Activated T-cell treated with anti-CD3 and anti-CD28 coated beads, Interleukin-2, amount 50 U/mL, for 72 hours (primary cell): ENCODE measurements at regions not wholly inside any gene's neighbourhood (a gene's known extent, or its start where the extent isn't known, plus 50 kb on each side); places are given as distances from the start of the nearest gene placed in this dataset.

Experiments
- ATAC-seq, 2 donors: fragments of 150-1000 bp; cut with Tn5 transposase; replicated peaks in 1 of 2; 2 replicates each; pipeline ENCODE4 v1.10.0; 2021; ENCODE audit warnings: moderate library complexity in 2 of 2, mild to moderate bottlenecking in 1 of 2
- DNase-seq, 2 donors: peaks; one replicate each; pipeline ENCODE4 v3.0.0; 2021 to 2022; ENCODE audit warnings: mixed read lengths in 1 of 2
- H3K27ac Mint-ChIP-seq: one replicate; pipeline ENCODE4 v1.8.0; 2022; ENCODE audit warnings: mild to moderate bottlenecking, moderate library complexity, mixed read lengths
- H3K27me3 Mint-ChIP-seq: one replicate; pipeline ENCODE4 v1.8.0; 2022; ENCODE audit warnings: low read depth, mixed read lengths
- H3K36me3 Mint-ChIP-seq, 2 donors: one replicate each; pipeline ENCODE4 v1.8.0; 2022; ENCODE audit warnings: mixed read lengths in 2 of 2, mild to moderate bottlenecking in 1 of 2; ENCODE audit not compliant: insufficient read depth in 2 of 2
- H3K4me1 Mint-ChIP-seq: one replicate; pipeline ENCODE4 v1.8.0; 2022; ENCODE audit warnings: low read depth, mixed read lengths
- H3K4me3 Mint-ChIP-seq, 2 donors: one replicate each; pipeline ENCODE4 v1.8.0; 2022; ENCODE audit warnings: mild to moderate bottlenecking in 2 of 2, mixed read lengths in 2 of 2, moderate library complexity in 2 of 2
- H3K9me3 Mint-ChIP-seq, 2 donors: one replicate each; pipeline ENCODE4 v1.8.0; 2022; ENCODE audit warnings: mixed read lengths in 2 of 2

DNA sequence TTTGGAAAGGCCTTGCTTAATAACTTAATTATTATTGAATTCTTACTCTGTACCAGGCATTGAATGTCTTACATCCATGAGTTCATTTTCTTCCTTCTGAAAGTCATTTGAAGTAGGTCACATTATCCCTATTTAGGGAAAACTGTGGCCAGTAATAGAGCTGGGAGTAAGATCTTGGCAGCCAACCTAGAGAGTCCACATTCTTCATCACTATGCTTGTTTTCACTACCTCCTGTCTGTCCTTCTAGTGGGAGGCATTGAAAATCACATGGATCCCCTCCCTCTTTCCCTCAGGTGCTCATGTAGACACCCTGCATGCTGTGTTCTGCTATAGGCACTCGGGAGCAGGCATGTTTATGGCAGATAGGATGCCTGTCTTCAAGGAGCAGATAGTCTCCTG, 154.9 kb downstream of the EBLN2 start:
- no peak for DNase-seq
- Mint-ChIP-seq H3K36me3 (no peaks in the 10 kb centered on the region), H3K27me3 (no peaks in the 10 kb centered on the region), H3K4me1 (no peaks in the 10 kb centered on the region), H3K9me3 (peaks cover 0 to 2% of the 10 kb centered on the region in 2 donors), H3K27ac (no peak overlapping the region), H3K4me3 (no peak overlapping the region)
- ATAC-seq, result no peak

DNA sequence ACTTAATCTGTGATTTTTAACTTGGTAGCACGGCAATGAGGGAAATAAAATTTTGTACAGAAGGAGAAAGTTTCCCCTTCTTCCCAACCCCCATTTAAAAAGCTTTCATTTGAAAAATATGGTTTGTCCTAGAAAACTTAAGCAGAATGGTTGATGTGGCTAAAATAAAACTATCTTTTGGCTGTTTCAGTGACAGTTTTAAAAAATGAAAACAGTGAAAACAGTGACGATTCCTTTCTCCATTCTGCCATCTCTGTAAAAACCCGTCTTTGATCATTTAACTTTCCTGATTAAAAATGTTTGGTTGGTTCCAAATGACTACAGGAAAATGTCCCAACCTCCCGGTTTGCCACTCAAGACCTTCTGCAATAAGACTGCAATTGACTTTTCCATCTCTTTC, 160.7 kb downstream of the EBLN2 start:
- DNase-seq (no peak), ATAC-seq (no peak)
- H3K27me3 Mint-ChIP-seq, result no peaks in the 10 kb centered on the region
- no peaks in the 10 kb centered on the region for H3K4me1 Mint-ChIP-seq
- H3K27ac Mint-ChIP-seq, result no peak overlapping the region
- H3K4me3 Mint-ChIP-seq, result no peak overlapping the region
- no peaks in the 10 kb centered on the region for H3K9me3 Mint-ChIP-seq
- H3K36me3 Mint-ChIP-seq, result no peaks in the 10 kb centered on the region

DNA sequence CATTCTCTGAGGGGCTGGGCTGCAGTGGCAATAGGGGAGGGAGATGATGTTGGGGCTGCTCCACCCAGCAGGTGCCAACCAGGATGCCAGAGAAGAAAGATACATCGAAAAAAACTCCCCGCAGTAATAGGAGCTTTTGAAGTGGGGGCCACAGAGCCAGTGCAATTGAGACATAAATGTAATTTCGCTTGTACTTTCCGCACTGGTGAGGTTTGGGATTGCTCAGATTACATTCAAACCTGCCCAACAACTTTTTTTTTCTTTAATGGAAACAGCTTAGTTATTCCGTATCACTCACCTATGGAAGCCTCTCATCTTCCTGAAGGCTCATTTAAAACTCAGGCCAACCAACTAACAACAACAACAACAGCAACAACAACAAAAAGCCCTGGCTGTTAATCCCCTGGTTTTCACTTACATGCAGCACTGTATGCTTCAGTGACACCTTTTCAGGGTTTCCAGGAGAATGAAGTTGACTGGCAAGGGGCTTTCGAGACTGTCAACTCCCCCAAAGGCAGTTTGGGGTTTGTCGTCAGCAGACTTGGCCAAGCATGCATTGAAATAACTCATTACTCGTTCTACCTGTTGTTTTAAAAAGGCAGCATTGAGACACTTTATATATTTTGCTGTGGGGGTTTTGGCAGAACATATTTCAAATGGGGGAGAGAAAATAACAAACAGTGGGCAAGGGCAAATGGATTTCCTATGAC, 163.8 kb downstream of the EBLN2 start:
- H3K27me3 Mint-ChIP-seq, result no peaks in the 10 kb centered on the region
- no peaks in the 10 kb centered on the region for H3K36me3 Mint-ChIP-seq
- no peaks in the 10 kb centered on the region for H3K4me1 Mint-ChIP-seq
- no peak overlapping the region for H3K4me3 Mint-ChIP-seq
- DNase-seq (no peak), ATAC-seq (no peak)
- no peak overlapping the region for H3K27ac Mint-ChIP-seq
- no peaks in the 10 kb centered on the region for H3K9me3 Mint-ChIP-seq

DNA sequence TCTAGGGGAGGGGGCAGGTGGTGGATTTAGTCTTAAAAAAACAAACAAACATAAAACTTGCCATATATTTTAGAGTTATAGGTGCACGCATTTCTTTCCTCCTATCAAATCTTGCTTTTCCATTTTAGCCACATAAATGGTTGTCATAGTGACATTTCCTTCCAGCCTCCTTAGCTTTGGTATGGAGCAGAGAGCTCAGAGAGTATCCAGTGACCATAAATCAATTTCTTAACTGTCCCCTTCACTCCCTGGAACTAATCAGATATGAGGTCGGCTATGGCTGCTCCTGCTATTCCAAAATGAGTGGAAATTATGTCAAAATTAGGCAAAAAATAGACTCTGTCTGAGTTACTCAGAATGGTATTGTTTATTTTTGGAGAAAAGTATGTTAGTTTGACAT, 164.5 kb downstream of the EBLN2 start:
- H3K9me3 Mint-ChIP-seq, result no peaks in the 10 kb centered on the region

DNA sequence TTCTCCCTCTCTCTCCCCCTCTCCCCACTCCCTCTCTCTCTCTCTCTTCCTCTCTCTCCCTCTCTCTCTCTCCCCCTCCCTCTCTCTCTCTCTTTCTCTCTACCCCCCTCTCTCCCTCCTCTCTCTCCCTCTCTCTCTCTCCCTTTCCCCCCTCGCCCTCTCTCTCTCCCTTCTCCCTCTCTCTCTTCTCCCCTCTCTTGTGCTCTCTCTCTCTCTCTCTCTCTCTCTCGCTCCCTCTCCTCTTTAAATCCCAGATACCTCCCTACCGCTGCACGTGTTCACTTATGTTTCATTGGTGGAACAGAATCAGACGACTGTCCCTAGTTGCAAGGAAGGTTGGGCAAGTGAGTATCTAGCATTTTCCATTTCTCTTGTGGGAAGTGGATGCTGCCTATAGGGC, 166.5 kb downstream of the EBLN2 start:
- no peak for ATAC-seq
- Mint-ChIP-seq H3K36me3 (no peaks in the 10 kb centered on the region), H3K4me1 (no peaks in the 10 kb centered on the region), H3K4me3 (no peak overlapping the region), H3K27ac (no peak overlapping the region), H3K9me3 (no peaks in the 10 kb centered on the region), H3K27me3 (no peaks in the 10 kb centered on the region)
- no peak for DNase-seq

More for the DNA sequence above, 164.5 kb downstream of the EBLN2 start:
- H3K36me3 Mint-ChIP-seq, result no peaks in the 10 kb centered on the region
- no peak overlapping the region for H3K27ac Mint-ChIP-seq
- H3K4me1 Mint-ChIP-seq, result no peaks in the 10 kb centered on the region
- no peak for ATAC-seq
- H3K27me3 Mint-ChIP-seq, result no peaks in the 10 kb centered on the region
- no peak for DNase-seq
- no peak overlapping the region for H3K4me3 Mint-ChIP-seq

DNA sequence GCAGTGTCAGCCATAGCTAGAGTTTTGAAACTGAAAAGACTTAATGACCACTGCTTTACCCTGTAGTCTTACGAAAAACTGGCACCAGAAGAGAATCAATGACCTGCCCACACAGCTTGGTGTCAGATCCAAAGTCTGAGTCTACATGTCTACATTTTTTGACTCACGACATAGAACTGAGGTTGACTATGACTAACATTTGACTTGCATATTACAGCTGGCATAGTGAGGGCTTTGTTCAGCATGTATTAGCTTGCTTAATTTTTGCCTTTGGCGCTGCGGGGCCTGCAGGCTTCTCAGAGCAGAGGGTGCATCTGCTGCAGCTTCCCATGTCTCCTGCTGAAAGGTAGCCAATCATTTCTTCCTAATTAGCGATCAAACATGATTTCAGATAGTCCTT, 167.0 kb downstream of the EBLN2 start:
- ATAC-seq, result no peak
- H3K9me3 Mint-ChIP-seq, result no peaks in the 10 kb centered on the region
- no peaks in the 10 kb centered on the region for H3K27me3 Mint-ChIP-seq
- no peak for DNase-seq
- no peaks in the 10 kb centered on the region for H3K4me1 Mint-ChIP-seq
- no peak overlapping the region for H3K27ac Mint-ChIP-seq
- H3K4me3 Mint-ChIP-seq, result no peak overlapping the region
- H3K36me3 Mint-ChIP-seq, result no peaks in the 10 kb centered on the region

DNA sequence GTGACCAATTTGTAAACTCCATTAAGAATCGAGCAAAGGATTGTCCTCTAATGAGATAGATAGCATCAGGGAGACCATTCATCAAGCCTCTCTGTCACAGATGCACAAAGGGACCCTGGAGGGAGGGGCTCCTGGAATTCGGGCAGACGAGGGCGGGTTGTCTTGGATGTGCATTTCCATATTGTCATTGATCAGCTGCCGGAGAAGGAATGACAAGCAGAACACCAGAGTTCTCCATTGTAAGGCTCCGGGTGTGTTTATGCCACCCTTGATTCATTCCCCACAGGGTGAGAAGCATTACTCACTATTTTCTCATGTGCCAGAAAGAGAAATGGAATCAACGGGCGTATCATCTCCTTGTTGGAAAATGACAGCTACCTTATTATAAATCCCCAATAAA, 167.5 kb downstream of the EBLN2 start:
- Mint-ChIP-seq H3K36me3 (no peaks in the 10 kb centered on the region), H3K4me3 (no peak overlapping the region), H3K27me3 (no peaks in the 10 kb centered on the region), H3K4me1 (no peaks in the 10 kb centered on the region), H3K9me3 (no peaks in the 10 kb centered on the region), H3K27ac (no peak overlapping the region)
- no peak for DNase-seq
- no peak for ATAC-seq

DNA sequence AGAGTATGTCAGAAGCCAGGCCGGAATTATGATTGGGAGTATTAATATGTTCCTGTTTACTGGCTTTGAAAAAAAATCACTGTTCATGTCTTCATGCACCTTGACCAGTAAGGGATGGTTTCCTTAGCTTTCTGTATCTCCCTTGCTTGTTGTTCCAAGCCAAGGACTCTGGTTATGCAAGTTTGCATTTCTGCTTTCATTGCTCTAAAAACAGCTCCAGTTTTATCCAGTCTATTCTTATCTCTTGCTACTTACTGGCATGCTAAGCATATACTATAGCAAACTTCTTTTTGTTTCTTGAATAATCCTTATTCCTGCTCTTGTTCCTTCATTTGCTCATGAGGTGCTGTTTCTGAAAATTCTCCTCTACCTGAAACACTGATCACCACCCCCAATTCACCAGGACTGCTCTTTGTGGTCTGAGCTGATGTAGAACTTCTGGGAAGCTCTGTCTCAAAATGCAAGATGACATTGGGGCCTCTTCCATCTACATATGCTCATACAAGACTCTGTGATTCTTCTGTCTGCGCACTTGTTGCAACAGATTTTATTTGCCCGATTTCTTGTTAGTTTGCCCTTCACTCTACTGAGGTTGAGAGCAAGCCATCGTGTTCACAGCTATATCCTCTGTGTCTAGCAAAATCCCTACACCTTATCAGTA, 173.0 kb downstream of the EBLN2 start:
- no peak for ATAC-seq

DNA sequence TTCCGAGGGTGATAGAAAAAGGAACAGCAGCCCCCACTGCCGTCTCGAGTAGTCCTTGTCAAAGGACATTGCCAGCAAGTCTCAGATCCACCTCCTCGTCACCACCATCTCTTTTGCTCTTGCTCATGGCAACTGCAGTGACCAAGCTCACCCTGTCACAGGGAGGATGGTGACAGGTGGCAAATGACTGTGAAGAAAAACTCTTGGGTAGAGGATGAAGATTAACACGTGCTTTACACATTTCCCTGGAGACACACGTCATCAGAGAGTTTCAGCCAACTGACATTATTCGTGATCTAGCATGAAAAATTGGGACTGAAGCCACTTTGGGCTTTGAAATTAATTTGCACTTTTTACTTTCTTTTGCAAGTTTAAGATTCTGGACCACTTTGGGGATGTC, 174.3 kb downstream of the EBLN2 start:
- no peaks in the 10 kb centered on the region for H3K9me3 Mint-ChIP-seq
- DNase-seq, result no peak
- no peaks in the 10 kb centered on the region for H3K4me1 Mint-ChIP-seq
- no peaks in the 10 kb centered on the region for H3K36me3 Mint-ChIP-seq
- no peak for ATAC-seq
- H3K4me3 Mint-ChIP-seq, result no peak overlapping the region
- H3K27ac Mint-ChIP-seq, result no peak overlapping the region
- no peaks in the 10 kb centered on the region for H3K27me3 Mint-ChIP-seq

More for the DNA sequence above, 173.0 kb downstream of the EBLN2 start:
- Mint-ChIP-seq H3K27me3 (no peaks in the 10 kb centered on the region), H3K36me3 (no peaks in the 10 kb centered on the region), H3K9me3 (no peaks in the 10 kb centered on the region), H3K27ac (no peak overlapping the region), H3K4me3 (no peak overlapping the region), H3K4me1 (no peaks in the 10 kb centered on the region)
- no peak for DNase-seq

DNA sequence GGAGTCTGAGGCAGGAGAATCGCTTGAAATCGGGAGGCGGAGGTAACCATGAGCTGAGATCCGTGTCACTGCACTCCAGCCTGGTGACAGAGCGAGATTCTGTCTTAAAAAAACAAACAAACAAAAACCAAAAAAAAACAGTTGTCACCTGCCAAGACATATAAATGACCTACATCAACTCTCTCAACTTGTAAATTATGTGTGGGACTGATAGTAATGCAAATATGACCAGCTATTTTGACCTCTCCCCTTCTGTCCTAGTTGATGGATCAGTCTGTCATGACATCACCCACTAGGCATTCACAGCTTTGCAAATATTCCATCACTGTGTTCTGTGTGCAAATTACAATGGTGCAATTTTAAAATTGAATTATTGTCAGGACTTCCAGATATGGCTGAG, 175.4 kb downstream of the EBLN2 start:
- ATAC-seq, result no peak
- Mint-ChIP-seq H3K4me1 (no peaks in the 10 kb centered on the region), H3K36me3 (no peaks in the 10 kb centered on the region), H3K27me3 (no peaks in the 10 kb centered on the region), H3K4me3 (no peak overlapping the region), H3K9me3 (no peaks in the 10 kb centered on the region), H3K27ac (no peak overlapping the region)
- no peak for DNase-seq

DNA sequence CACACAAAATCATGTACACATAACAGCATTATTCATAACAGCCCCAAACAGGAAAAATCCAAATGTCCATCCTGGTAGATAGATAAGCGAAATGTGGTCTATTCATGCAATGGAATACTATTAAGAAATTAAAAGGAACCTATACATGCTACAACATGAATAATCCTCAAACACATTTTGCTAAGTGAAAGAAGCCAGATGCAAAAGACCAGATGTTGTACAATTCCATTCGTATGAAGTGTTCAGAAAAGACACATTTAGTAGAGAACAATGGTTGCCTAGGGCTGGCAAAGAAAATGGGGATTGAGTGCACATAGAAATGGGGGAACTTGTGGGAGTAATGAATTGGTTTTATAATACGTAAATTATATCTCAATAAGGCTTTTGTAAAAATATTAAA, 182.3 kb downstream of the EBLN2 start:
- no peak for ATAC-seq
- Mint-ChIP-seq H3K27ac (no peak overlapping the region), H3K4me3 (no peak overlapping the region), H3K4me1 (no peaks in the 10 kb centered on the region), H3K9me3 (no peaks in the 10 kb centered on the region), H3K36me3 (no peaks in the 10 kb centered on the region), H3K27me3 (no peaks in the 10 kb centered on the region)
- no peak for DNase-seq

DNA sequence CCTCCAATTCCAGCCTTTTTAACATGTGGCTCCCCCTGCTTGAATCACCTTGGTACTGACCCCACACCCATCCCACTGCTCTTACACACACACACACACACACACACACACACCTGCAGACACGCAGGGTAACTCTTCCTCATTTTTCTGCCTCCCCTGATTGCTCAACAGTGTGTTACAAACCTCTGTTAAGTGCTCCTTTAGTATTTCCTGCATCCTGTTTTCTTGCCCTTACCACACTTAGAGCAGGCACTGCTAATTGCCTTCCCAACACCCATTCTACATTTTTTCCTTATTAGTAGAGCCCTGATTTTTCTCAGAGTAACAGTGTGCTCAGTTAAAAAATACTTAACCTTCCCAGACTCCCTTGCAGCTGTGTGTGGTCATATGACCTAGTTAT, 184.0 kb downstream of the EBLN2 start:
- DNase-seq (no peak), ATAC-seq (no peak)
- Mint-ChIP-seq H3K27ac (no peak overlapping the region), H3K27me3 (no peaks in the 10 kb centered on the region), H3K4me3 (no peak overlapping the region), H3K4me1 (no peaks in the 10 kb centered on the region), H3K9me3 (no peaks in the 10 kb centered on the region), H3K36me3 (no peaks in the 10 kb centered on the region)

DNA sequence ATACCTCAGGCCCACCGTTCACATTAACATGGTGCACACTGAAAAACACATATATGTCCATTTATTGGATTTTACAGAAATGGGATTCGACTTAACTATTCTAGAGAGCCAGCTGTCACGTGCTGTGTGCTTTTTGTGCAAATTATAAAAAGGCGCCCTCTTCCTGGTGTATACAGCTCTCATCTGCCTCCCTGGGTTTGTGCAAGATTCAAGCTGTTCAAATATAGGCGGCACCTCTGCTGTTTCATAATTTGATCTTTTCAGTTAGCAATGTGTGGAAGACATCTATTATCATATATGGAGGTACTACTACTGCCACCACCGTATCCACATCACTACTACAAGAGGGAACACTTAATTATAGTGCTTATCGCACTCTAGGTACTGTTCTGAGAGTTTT, 187.6 kb downstream of the EBLN2 start:
- Mint-ChIP-seq H3K9me3 (no peaks in the 10 kb centered on the region), H3K36me3 (no peaks in the 10 kb centered on the region), H3K4me3 (no peak overlapping the region), H3K4me1 (no peaks in the 10 kb centered on the region), H3K27me3 (peaks cover 11% of the 10 kb centered on the region), H3K27ac (no peak overlapping the region)
- ATAC-seq, result no peak
- no peak for DNase-seq

DNA sequence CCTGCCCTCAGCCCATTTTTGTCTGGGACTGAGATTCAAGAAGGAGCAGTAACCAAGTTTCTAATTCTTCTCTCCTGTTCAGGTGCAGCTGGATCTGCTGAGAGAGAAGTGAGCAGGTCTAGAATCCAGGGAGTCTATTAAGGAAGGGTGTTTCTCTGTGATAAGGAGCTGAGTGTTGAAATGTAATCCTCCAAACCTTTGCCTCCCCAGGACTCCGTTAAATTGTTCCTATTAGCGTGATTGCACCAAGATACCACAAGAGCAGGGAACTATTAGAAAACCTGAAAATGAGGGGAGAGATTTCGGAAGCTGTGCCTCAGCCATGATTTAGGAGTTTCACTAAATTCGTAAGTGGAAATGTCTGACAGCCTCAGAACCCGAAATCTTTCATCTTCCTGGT, 192.6 kb downstream of the EBLN2 start:
- DNase-seq, result no peak
- no peaks in the 10 kb centered on the region for H3K4me1 Mint-ChIP-seq
- H3K36me3 Mint-ChIP-seq, result no peaks in the 10 kb centered on the region
- no peak for ATAC-seq
- no peaks in the 10 kb centered on the region for H3K9me3 Mint-ChIP-seq
- H3K4me3 Mint-ChIP-seq, result no peak overlapping the region
- H3K27me3 Mint-ChIP-seq, result peaks cover 19% of the 10 kb centered on the region
- H3K27ac Mint-ChIP-seq, result no peak overlapping the region
